ENCODE measurements at regions not wholly inside any gene's neighbourhood (a gene's known extent, or its start where the extent isn't known, plus 50 kb on each side); places are given as distances from the start of the nearest gene placed in this dataset.

- H3K36me3 Mint-ChIP-seq: no peaks in the 10 kb centered on the region
- ATAC-seq (no peak), DNase-seq (ENCODE audit: low spot score) (no peak)
- H3K27me3 Mint-ChIP-seq: peaks cover 6 to 14% of the 10 kb centered on the region in 2 donors
- H3K27ac Mint-ChIP-seq: no peak overlapping the region
- no peak overlapping the region for H3K4me3 Mint-ChIP-seq
- no peaks in the 10 kb centered on the region for H3K9me3 Mint-ChIP-seq
- H3K4me1 Mint-ChIP-seq (ENCODE audit: low read depth in 2 of 2): peaks cover 12 to 13% of the 10 kb centered on the region in 2 donors
Measured at GRCh38 chr20:50242548-50242862, 51.9 kb downstream of the CEBPB start.

- H3K36me3 Mint-ChIP-seq: no peaks in the 10 kb centered on the region
- no peaks in the 10 kb centered on the region for H3K9me3 Mint-ChIP-seq
- ATAC-seq (peak in 1 of 2 donors; percentile 28), DNase-seq (ENCODE audit: low spot score) (no peak)
- peaks cover 6 to 14% of the 10 kb centered on the region in 2 donors for H3K27me3 Mint-ChIP-seq
- H3K4me3 Mint-ChIP-seq: no peak overlapping the region
- H3K4me1 Mint-ChIP-seq (ENCODE audit: low read depth in 2 of 2): peaks cover 12 to 13% of the 10 kb centered on the region in 2 donors
- H3K27ac Mint-ChIP-seq: no peak overlapping the region
Measured at GRCh38 chr20:50242863-50243609, 52.4 kb downstream of the CEBPB start.

GRCh38 chr20:50243610-50244351, 53.2 kb downstream of the CEBPB start:
- Mint-ChIP-seq H3K4me1 (ENCODE audit: low read depth in 2 of 2) (peaks cover 12 to 13% of the 10 kb centered on the region in 2 donors), H3K4me3 (no peak overlapping the region), H3K36me3 (no peaks in the 10 kb centered on the region), H3K27me3 (peaks cover 6 to 7% of the 10 kb centered on the region in 2 donors), H3K9me3 (no peaks in the 10 kb centered on the region), H3K27ac (no peak overlapping the region)
- ATAC-seq (no peak), DNase-seq (ENCODE audit: low spot score) (no peak)

GRCh38 chr20:50244352-50245149, 53.9 kb downstream of the CEBPB start:
- ATAC-seq (no peak), DNase-seq (ENCODE audit: low spot score) (no peak)
- Mint-ChIP-seq H3K27me3 (peaks cover 7 to 9% of the 10 kb centered on the region in 2 donors), H3K4me3 (no peak overlapping the region), H3K27ac (no peak overlapping the region), H3K9me3 (no peaks in the 10 kb centered on the region), H3K4me1 (ENCODE audit: low read depth in 2 of 2) (peaks cover 7 to 9% of the 10 kb centered on the region in 2 donors), H3K36me3 (no peaks in the 10 kb centered on the region)

- peaks cover 6 to 8% of the 10 kb centered on the region in 2 donors for H3K4me1 Mint-ChIP-seq (ENCODE audit: low read depth in 2 of 2)
- peak; percentile 41 to 45 for ATAC-seq
Measured at GRCh38 chr20:50245498-50246366, 55.1 kb downstream of the CEBPB start.

GRCh38 chr20:50246367-50247195, 56.0 kb downstream of the CEBPB start:
- ATAC-seq (no peak), DNase-seq (ENCODE audit: low spot score) (no peak)
- Mint-ChIP-seq H3K27ac (peak overlapping the region in 1 of 2 donors; percentile 80), H3K4me3 (no peak overlapping the region), H3K4me1 (ENCODE audit: low read depth in 2 of 2) (peaks cover 6 to 8% of the 10 kb centered on the region in 2 donors), H3K27me3 (peaks cover 0 to 9% of the 10 kb centered on the region in 2 donors), H3K36me3 (no peaks in the 10 kb centered on the region), H3K9me3 (no peaks in the 10 kb centered on the region)

More at GRCh38 chr20:50245498-50246366, 55.1 kb downstream of the CEBPB start:
- H3K36me3 Mint-ChIP-seq: no peaks in the 10 kb centered on the region
- H3K9me3 Mint-ChIP-seq: no peaks in the 10 kb centered on the region
- H3K27me3 Mint-ChIP-seq: peaks cover 0 to 9% of the 10 kb centered on the region in 2 donors
- no peak overlapping the region for H3K4me3 Mint-ChIP-seq
- H3K27ac Mint-ChIP-seq: peak overlapping the region in 1 of 2 donors; percentile 80
- DNase-seq (ENCODE audit: low spot score): no peak

GRCh38 chr20:50247196-50248094, 56.8 kb downstream of the CEBPB start:
- Mint-ChIP-seq H3K27ac (peak overlapping the region in 1 of 2 donors; percentile 56), H3K4me1 (ENCODE audit: low read depth in 2 of 2) (peaks cover 6 to 8% of the 10 kb centered on the region in 2 donors), H3K27me3 (peaks cover 0 to 6% of the 10 kb centered on the region in 2 donors), H3K9me3 (no peaks in the 10 kb centered on the region), H3K4me3 (no peak overlapping the region), H3K36me3 (no peaks in the 10 kb centered on the region)
- no peak for ATAC-seq
- no peak for DNase-seq (ENCODE audit: low spot score)

GRCh38 chr20:50248104-50248641, 57.5 kb downstream of the CEBPB start:
- Mint-ChIP-seq H3K9me3 (no peaks in the 10 kb centered on the region), H3K4me3 (no peak overlapping the region), H3K36me3 (no peaks in the 10 kb centered on the region), H3K4me1 (ENCODE audit: low read depth in 2 of 2) (peaks cover 8 to 11% of the 10 kb centered on the region in 2 donors), H3K27ac (peak overlapping the region in 1 of 2 donors; percentile 56), H3K27me3 (peaks cover 0 to 6% of the 10 kb centered on the region in 2 donors)
- ATAC-seq (peak in 1 of 2 donors; percentile 18), DNase-seq (ENCODE audit: low spot score) (no peak)

- Mint-ChIP-seq H3K9me3 (no peaks in the 10 kb centered on the region), H3K27ac (peak overlapping the region in 1 of 2 donors; percentile 43), H3K4me1 (ENCODE audit: low read depth in 2 of 2) (peaks cover 8 to 11% of the 10 kb centered on the region in 2 donors), H3K36me3 (no peaks in the 10 kb centered on the region), H3K27me3 (peaks cover 0 to 8% of the 10 kb centered on the region in 2 donors), H3K4me3 (no peak overlapping the region)
- ATAC-seq (peak in 1 of 2 donors; percentile 3), DNase-seq (ENCODE audit: low spot score) (no peak)
Measured at GRCh38 chr20:50249447-50250388, 59.1 kb downstream of the CEBPB start.

- peak; percentile 8 to 51 for ATAC-seq
- no peaks in the 10 kb centered on the region for H3K9me3 Mint-ChIP-seq
- H3K27ac Mint-ChIP-seq: no peak overlapping the region
Measured at GRCh38 chr20:50250679-50251382, 60.2 kb downstream of the CEBPB start.

More at GRCh38 chr20:50250679-50251382, 60.2 kb downstream of the CEBPB start:
- Mint-ChIP-seq H3K4me1 (ENCODE audit: low read depth in 2 of 2) (peaks cover 3 to 4% of the 10 kb centered on the region in 2 donors), H3K4me3 (no peak overlapping the region), H3K36me3 (no peaks in the 10 kb centered on the region), H3K27me3 (peaks cover 0 to 14% of the 10 kb centered on the region in 2 donors)
- DNase-seq (ENCODE audit: low spot score): no peak
